ENCODE measurements at regions not wholly inside any gene's neighbourhood (a gene's known extent, or its start where the extent isn't known, plus 50 kb on each side); places are given as distances from the start of the nearest gene placed in this dataset.
"Not testable (repeated sequence)": the region's sequence is repeated elsewhere in the genome, so short reads cannot be mapped to it uniquely, and the experiment has no call there.

- in situ Hi-C loops (cut with HindIII; ENCODE audit: low pct_unique_long_range_greater_than_20kb, low sequenced_read_pairs), result no loop called here
- DNase-seq (ENCODE audit: low read depth), result no peak
Measured at GRCh38 chr6:81988871-81989270, 236.4 kb upstream of the TENT5A start.

- in situ Hi-C loops (cut with HindIII; ENCODE audit: low pct_unique_long_range_greater_than_20kb, low sequenced_read_pairs), result no loop called here
Measured at GRCh38 chr6:81988446-81988845, 236.0 kb upstream of the TENT5A start.

GRCh38 chr6:81987293-81987692 lies 234.8 kb upstream of the TENT5A start:
- in situ Hi-C loops (cut with HindIII; ENCODE audit: low pct_unique_long_range_greater_than_20kb, low sequenced_read_pairs), result no loop called here

More at GRCh38 chr6:81988446-81988845, 236.0 kb upstream of the TENT5A start:
- DNase-seq (ENCODE audit: low read depth), result no peak

GRCh38 chr6:81985191-81985590 lies 232.7 kb upstream of the TENT5A start:
- in situ Hi-C loops (cut with HindIII; ENCODE audit: low pct_unique_long_range_greater_than_20kb, low sequenced_read_pairs), result no loop called here
- no peak for DNase-seq (ENCODE audit: low read depth)

More at GRCh38 chr6:81987293-81987692, 234.8 kb upstream of the TENT5A start:
- DNase-seq (ENCODE audit: low read depth), result no peak

- in situ Hi-C loops (cut with HindIII; ENCODE audit: low pct_unique_long_range_greater_than_20kb, low sequenced_read_pairs), result no loop called here
- DNase-seq (ENCODE audit: low read depth), result no peak
Measured at GRCh38 chr6:81984599-81984998, 232.1 kb upstream of the TENT5A start.

GRCh38 chr6:81981812-81982211 lies 229.3 kb upstream of the TENT5A start:
- in situ Hi-C loops (cut with HindIII; ENCODE audit: low pct_unique_long_range_greater_than_20kb, low sequenced_read_pairs), result no loop called here
- peak; percentile 27 for DNase-seq (ENCODE audit: low read depth)

- in situ Hi-C loops (cut with HindIII; ENCODE audit: low pct_unique_long_range_greater_than_20kb, low sequenced_read_pairs), result no loop called here
- no peak for DNase-seq (ENCODE audit: low read depth)
Measured at GRCh38 chr6:81979767-81980166, 227.3 kb upstream of the TENT5A start.

GRCh38 chr6:81979329-81979728 lies 226.8 kb upstream of the TENT5A start:
- DNase-seq (ENCODE audit: low read depth), result no peak
- in situ Hi-C loops (cut with HindIII; ENCODE audit: low pct_unique_long_range_greater_than_20kb, low sequenced_read_pairs), result no loop called here

GRCh38 chr6:81978230-81978629 lies 225.7 kb upstream of the TENT5A start:
- in situ Hi-C loops (cut with HindIII; ENCODE audit: low pct_unique_long_range_greater_than_20kb, low sequenced_read_pairs), result no loop called here
- no peak for DNase-seq (ENCODE audit: low read depth)

- in situ Hi-C loops (cut with HindIII; ENCODE audit: low pct_unique_long_range_greater_than_20kb, low sequenced_read_pairs), result no loop called here
- no peak for DNase-seq (ENCODE audit: low read depth)
Measured at GRCh38 chr6:81977486-81977885, 225.0 kb upstream of the TENT5A start.

GRCh38 chr6:81969814-81970213 lies 217.3 kb upstream of the TENT5A start:
- in situ Hi-C loops (cut with HindIII; ENCODE audit: low pct_unique_long_range_greater_than_20kb, low sequenced_read_pairs), result no loop called here
- no peak for DNase-seq (ENCODE audit: low read depth)

GRCh38 chr6:81969011-81969410 lies 216.5 kb upstream of the TENT5A start:
- DNase-seq (ENCODE audit: low read depth), result no peak
- in situ Hi-C loops (cut with HindIII; ENCODE audit: low pct_unique_long_range_greater_than_20kb, low sequenced_read_pairs), result no loop called here

- DNase-seq (ENCODE audit: low read depth), result no peak
- in situ Hi-C loops (cut with HindIII; ENCODE audit: low pct_unique_long_range_greater_than_20kb, low sequenced_read_pairs), result no loop called here
Measured at GRCh38 chr6:81966968-81967367, 214.5 kb upstream of the TENT5A start.

- DNase-seq (ENCODE audit: low read depth), result no peak
Measured at GRCh38 chr6:81962198-81962597, 209.7 kb upstream of the TENT5A start.

GRCh38 chr6:81950877-81951276 lies 198.4 kb upstream of the TENT5A start:
- in situ Hi-C loops (cut with HindIII; ENCODE audit: low pct_unique_long_range_greater_than_20kb, low sequenced_read_pairs), result no loop called here
- no peak for DNase-seq (ENCODE audit: low read depth)

More at GRCh38 chr6:81962198-81962597, 209.7 kb upstream of the TENT5A start:
- in situ Hi-C loops (cut with HindIII; ENCODE audit: low pct_unique_long_range_greater_than_20kb, low sequenced_read_pairs), result no loop called here

GRCh38 chr6:81948861-81949260 lies 196.4 kb upstream of the TENT5A start:
- no peak for DNase-seq (ENCODE audit: low read depth)
- in situ Hi-C loops (cut with HindIII; ENCODE audit: low pct_unique_long_range_greater_than_20kb, low sequenced_read_pairs), result no loop called here

- in situ Hi-C loops (cut with HindIII; ENCODE audit: low pct_unique_long_range_greater_than_20kb, low sequenced_read_pairs); DNase-seq (ENCODE audit: low read depth): not testable (repeated sequence)
Measured at GRCh38 chr6:81948196-81948595, 195.7 kb upstream of the TENT5A start.

- no peak for DNase-seq (ENCODE audit: low read depth)
- in situ Hi-C loops (cut with HindIII; ENCODE audit: low pct_unique_long_range_greater_than_20kb, low sequenced_read_pairs), result no loop called here
Measured at GRCh38 chr6:81944661-81945060, 192.2 kb upstream of the TENT5A start.

- DNase-seq (ENCODE audit: low read depth); in situ Hi-C loops (cut with HindIII; ENCODE audit: low pct_unique_long_range_greater_than_20kb, low sequenced_read_pairs): not testable (repeated sequence)
Measured at GRCh38 chr6:81942842-81943241, 190.4 kb upstream of the TENT5A start.

- DNase-seq (ENCODE audit: low read depth), result no peak
- in situ Hi-C loops (cut with HindIII; ENCODE audit: low pct_unique_long_range_greater_than_20kb, low sequenced_read_pairs), result no loop called here
Measured at GRCh38 chr6:81942067-81942370, 189.5 kb upstream of the TENT5A start.

- DNase-seq (ENCODE audit: low read depth), result no peak
- in situ Hi-C loops (cut with HindIII; ENCODE audit: low pct_unique_long_range_greater_than_20kb, low sequenced_read_pairs), result no loop called here
Measured at GRCh38 chr6:81940451-81940985, 188.0 kb upstream of the TENT5A start.
